AG09319 (cell line): ENCODE measurements at regions not wholly inside any gene's neighbourhood (a gene's known extent, or its start where the extent isn't known, plus 50 kb on each side); places are given as distances from the start of the nearest gene placed in this dataset.
A peak's percentile ranks its signal among the peaks of the same experiment; 100 is the strongest.

ENCODE experiments used
- DNase-seq: peaks from one replicate; pipeline ENCODE4 v3.0.0-alpha.2; 2010; ENCODE audit warnings: low read depth; ENCODE audit errors: extremely low read depth
- TF ChIP-seq, protein P1 (sequence below): IDR thresholded peaks from 2 replicates; pipeline ENCODE4 v1.5.1; 2011; ENCODE audit warnings: low read depth, mild to moderate bottlenecking, inconsistent platforms, low read length, moderate library complexity

DNA sequence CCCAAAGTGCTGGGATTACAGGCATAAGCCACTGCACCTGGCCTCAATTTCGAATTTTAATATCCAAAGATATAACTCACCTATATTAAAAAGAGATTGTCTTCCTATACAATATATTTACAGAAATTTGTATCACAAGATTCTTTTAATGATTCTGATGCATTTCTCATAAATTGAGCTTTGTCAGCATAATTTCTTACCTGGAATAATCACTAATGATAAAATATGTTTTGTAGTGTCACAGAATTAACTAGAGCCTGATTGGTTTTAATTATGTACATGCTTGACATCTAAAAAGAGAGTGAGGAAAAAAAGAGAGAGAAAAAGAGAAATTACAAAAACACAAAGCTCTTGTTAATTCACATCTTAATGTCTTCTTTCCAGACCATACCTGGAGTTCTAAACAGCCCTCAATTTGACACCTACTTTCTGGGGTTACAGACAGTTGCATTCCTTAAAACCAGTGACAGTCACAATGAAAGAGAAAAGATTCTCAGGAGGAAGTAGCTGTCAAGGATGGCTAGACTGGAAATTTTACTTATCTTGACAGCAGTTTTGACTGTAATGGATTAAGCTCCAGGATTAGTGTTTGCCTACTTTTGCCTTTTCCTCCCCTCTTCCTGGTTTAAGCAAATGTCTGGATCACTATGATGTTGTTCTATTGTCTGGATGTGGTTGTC, 214.4 kb downstream of the SPRY2 start:
- no peak for DNase-seq
- TF ChIP-seq, protein P1, sequence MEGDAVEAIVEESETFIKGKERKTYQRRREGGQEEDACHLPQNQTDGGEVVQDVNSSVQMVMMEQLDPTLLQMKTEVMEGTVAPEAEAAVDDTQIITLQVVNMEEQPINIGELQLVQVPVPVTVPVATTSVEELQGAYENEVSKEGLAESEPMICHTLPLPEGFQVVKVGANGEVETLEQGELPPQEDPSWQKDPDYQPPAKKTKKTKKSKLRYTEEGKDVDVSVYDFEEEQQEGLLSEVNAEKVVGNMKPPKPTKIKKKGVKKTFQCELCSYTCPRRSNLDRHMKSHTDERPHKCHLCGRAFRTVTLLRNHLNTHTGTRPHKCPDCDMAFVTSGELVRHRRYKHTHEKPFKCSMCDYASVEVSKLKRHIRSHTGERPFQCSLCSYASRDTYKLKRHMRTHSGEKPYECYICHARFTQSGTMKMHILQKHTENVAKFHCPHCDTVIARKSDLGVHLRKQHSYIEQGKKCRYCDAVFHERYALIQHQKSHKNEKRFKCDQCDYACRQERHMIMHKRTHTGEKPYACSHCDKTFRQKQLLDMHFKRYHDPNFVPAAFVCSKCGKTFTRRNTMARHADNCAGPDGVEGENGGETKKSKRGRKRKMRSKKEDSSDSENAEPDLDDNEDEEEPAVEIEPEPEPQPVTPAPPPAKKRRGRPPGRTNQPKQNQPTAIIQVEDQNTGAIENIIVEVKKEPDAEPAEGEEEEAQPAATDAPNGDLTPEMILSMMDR, result no peak

DNA sequence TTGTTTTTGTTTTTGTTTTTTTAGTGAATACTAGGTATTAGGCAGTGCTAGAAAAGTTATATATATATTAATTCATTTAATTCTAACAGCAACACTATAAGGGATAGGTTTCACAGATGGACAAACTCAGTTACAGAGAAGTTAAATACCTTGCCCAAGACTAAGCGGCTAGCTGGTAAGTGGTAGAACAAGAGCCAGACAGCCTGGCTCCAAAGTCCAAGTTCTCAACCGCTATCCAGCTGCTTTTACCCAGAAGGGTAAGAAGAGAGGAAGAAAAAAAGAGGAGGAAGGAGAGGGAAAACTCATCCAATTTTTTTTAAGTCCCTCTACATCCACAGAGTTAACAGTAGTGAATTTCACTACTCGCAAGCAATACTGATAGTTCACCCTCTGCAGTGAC, 217.0 kb downstream of the SPRY2 start:
- DNase-seq, result no peak
- TF ChIP-seq, protein P1, result no peak

DNA sequence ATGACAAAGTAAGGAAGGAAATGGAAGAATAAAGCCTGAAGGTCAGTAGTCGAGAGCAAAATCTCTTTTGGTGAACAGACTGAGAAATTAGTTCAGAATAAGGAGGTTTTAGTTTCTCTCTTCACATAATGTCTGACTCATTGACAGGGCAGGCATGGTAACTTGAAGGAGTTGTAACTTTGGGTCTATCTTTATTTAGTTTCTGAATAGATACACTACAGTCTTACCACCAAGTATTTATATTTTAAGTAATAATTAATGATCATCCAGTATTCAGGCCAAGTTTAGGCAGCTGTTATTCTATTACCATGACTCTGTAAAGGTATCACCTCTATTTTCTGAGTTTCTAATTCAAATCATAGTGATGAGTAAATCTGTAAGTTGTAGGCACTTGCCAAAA, 219.9 kb downstream of the SPRY2 start:
- no peak for DNase-seq
- TF ChIP-seq, protein P1, result no peak

DNA sequence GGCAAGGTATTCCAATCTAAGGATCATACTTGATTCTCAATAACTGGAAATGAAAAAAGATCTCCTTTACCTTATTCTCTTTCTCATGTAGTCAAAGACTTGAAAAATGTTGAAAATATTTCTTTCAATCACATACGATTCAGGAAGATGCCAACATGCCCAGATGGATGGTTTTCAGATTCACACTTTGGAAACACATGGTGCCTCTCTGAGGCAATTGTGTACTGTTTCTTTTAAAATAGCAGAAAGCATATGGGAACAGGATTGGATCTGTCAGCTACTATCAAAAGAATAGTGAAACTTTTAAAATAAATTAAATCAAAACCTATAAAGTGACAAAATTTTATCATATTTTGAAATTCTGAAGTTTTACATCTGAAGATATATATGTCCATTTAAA, 222.4 kb downstream of the SPRY2 start:
- TF ChIP-seq, protein P1, result no peak
- DNase-seq, result no peak

DNA sequence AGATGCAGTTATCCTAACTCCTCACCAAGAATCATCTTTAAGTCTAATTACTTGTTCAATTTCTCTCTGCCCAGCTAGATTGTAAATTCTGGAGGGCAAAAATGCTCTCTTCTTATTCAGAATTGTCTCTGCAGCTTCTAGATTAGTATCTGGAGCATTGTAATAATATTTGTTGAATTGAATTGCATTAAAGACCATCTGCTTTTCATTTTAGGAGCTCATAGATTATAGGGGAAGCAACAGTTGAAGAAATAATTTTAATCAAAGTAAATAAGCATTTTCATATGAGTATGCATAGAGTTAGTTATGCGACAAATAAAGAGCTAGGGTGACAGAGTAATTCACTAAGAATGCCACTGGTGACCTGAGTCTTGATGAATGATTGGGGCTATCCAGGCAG, 222.8 kb downstream of the SPRY2 start:
- TF ChIP-seq, protein P1, result no peak
- no peak for DNase-seq

DNA sequence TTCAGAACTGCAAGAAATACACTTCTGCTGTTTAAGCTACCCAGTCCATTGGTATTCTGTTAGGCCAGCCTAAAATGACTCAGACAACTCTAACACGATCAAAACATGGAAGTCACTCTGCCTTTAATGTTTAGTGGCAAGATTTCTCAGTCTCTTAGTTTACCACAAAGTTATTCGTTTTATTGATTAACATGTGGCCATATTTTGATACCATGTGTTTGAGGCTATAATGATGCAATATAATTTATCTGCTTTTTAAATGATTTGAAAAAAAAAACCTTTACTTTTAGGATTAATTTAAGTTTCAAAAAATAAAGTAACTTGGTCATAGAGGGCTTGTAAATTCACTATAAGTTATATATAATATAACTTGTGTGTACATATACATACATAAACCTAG, 223.4 kb downstream of the SPRY2 start:
- DNase-seq, result no peak
- TF ChIP-seq, protein P1, result no peak

DNA sequence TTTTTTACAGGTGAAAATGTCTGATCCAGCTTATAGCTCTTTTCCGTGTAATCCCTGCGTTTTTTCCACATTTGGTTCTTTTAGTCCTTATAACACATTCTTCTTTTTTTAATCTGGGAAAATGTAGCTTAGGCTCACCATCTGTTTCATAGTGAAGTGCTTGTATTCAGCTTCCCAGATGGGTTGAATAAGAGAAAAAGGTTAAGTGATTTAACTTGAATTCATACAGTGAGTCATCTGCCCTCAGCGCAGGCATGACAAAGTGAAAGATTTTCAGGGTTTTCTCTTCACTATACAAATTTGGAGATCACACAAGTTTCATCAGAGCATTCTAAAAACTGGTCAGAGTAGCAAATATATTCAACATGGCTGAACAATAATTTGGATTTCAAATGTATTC, 224.8 kb downstream of the SPRY2 start:
- TF ChIP-seq, protein P1, result no peak
- DNase-seq, result peak; percentile 46
